ENCODE measurements at regions not wholly inside any gene's neighbourhood (a gene's known extent, or its start where the extent isn't known, plus 50 kb on each side); places are given as distances from the start of the nearest gene placed in this dataset.

- no peaks in the 10 kb centered on the region for H3K4me1 ChIP-seq (ENCODE audit: low read depth, poor library complexity, severe bottlenecking)
- no peaks in the 10 kb centered on the region for H4K20me1 ChIP-seq (ENCODE audit: insufficient read depth)
- H3K4me3 ChIP-seq (IDR thresholded peaks at IDR 0.05; ENCODE audit: insufficient read depth, low read depth, low read length), result no peak overlapping the region
- no peaks in the 10 kb centered on the region for H3K36me3 ChIP-seq (ENCODE audit: insufficient read depth)
- no peak overlapping the region for H2AFZ ChIP-seq (ENCODE audit: low read depth)
- no peak for TF ChIP-seq CTCF (conservative IDR thresholded peaks at IDR 0.05; ENCODE audit: low read depth, low read length)
- H3K9ac ChIP-seq, result no peak overlapping the region
- no peak overlapping the region for H3K4me2 ChIP-seq
- no peak overlapping the region for H3K27ac ChIP-seq
- H3K79me2 ChIP-seq (ENCODE audit: insufficient read depth, low read depth), result no peaks in the 10 kb centered on the region
- no peaks in the 10 kb centered on the region; the same call in 1 of the 2 replicates for H3K27me3 ChIP-seq (ENCODE audit: insufficient read depth, low read depth)
Measured at GRCh38 chr10:130487566-130487965, 351.4 kb downstream of the GLRX3 start.

- H3K27ac ChIP-seq, result no peak overlapping the region
- no peaks in the 10 kb centered on the region for H3K4me1 ChIP-seq (ENCODE audit: low read depth, poor library complexity, severe bottlenecking)
- no peaks in the 10 kb centered on the region for H3K36me3 ChIP-seq (ENCODE audit: insufficient read depth)
- H3K9ac ChIP-seq, result no peak overlapping the region
- H3K4me3 ChIP-seq (IDR thresholded peaks at IDR 0.05; ENCODE audit: insufficient read depth, low read depth, low read length), result no peak overlapping the region
- H2AFZ ChIP-seq (ENCODE audit: low read depth), result no peak overlapping the region
- H3K4me2 ChIP-seq, result no peak overlapping the region
- no peaks in the 10 kb centered on the region; the same call in 1 of the 2 replicates for H3K27me3 ChIP-seq (ENCODE audit: insufficient read depth, low read depth)
- no peaks in the 10 kb centered on the region for H3K79me2 ChIP-seq (ENCODE audit: insufficient read depth, low read depth)
- no peaks in the 10 kb centered on the region for H4K20me1 ChIP-seq (ENCODE audit: insufficient read depth)
- TF ChIP-seq CTCF (conservative IDR thresholded peaks at IDR 0.05; ENCODE audit: low read depth, low read length), result no peak
Measured at GRCh38 chr10:130489891-130490290, 353.7 kb downstream of the GLRX3 start.

GRCh38 chr10:130491011-130491692 lies 355.0 kb downstream of the GLRX3 start:
- Histone ChIP-seq H3K27me3 (ENCODE audit: insufficient read depth, low read depth) (no peaks in the 10 kb centered on the region; the same call in 1 of the 2 replicates), H3K4me2 (no peak overlapping the region), H3K4me1 (ENCODE audit: low read depth, poor library complexity, severe bottlenecking) (no peaks in the 10 kb centered on the region), H2AFZ (ENCODE audit: low read depth) (no peak overlapping the region), H4K20me1 (ENCODE audit: insufficient read depth) (no peaks in the 10 kb centered on the region), H3K79me2 (ENCODE audit: insufficient read depth, low read depth) (no peaks in the 10 kb centered on the region), H3K27ac (no peak overlapping the region), H3K9ac (no peak overlapping the region), H3K36me3 (ENCODE audit: insufficient read depth) (no peaks in the 10 kb centered on the region), H3K4me3 (IDR thresholded peaks at IDR 0.05; ENCODE audit: insufficient read depth, low read depth, low read length) (no peak overlapping the region)
- TF ChIP-seq CTCF (conservative IDR thresholded peaks at IDR 0.05; ENCODE audit: low read depth, low read length), result no peak

GRCh38 chr10:130491693-130492050 lies 355.5 kb downstream of the GLRX3 start:
- no peak overlapping the region for H3K9ac ChIP-seq
- no peaks in the 10 kb centered on the region for H3K4me1 ChIP-seq (ENCODE audit: low read depth, poor library complexity, severe bottlenecking)
- no peak overlapping the region for H2AFZ ChIP-seq (ENCODE audit: low read depth)
- no peaks in the 10 kb centered on the region for H3K79me2 ChIP-seq (ENCODE audit: insufficient read depth, low read depth)
- no peak for TF ChIP-seq CTCF (conservative IDR thresholded peaks at IDR 0.05; ENCODE audit: low read depth, low read length)
- no peaks in the 10 kb centered on the region for H4K20me1 ChIP-seq (ENCODE audit: insufficient read depth)
- no peak overlapping the region for H3K4me2 ChIP-seq
- H3K27ac ChIP-seq, result no peak overlapping the region
- no peaks in the 10 kb centered on the region for H3K36me3 ChIP-seq (ENCODE audit: insufficient read depth)
- no peaks in the 10 kb centered on the region; the same call in 1 of the 2 replicates for H3K27me3 ChIP-seq (ENCODE audit: insufficient read depth, low read depth)
- H3K4me3 ChIP-seq (IDR thresholded peaks at IDR 0.05; ENCODE audit: insufficient read depth, low read depth, low read length), result no peak overlapping the region

Data from KMS-11 (cell line).